Mammary epithelial cell (primary cell): ENCODE measurements at regions not wholly inside any gene's neighbourhood (a gene's known extent, or its start where the extent isn't known, plus 50 kb on each side); places are given as distances from the start of the nearest gene placed in this dataset.

Source experiments
- CTCF ChIP-seq, 2 donors: IDR thresholded peaks in 1 of 2; conservative IDR thresholded peaks in 1 of 2; 2 replicates each; pipeline ENCODE4 v1.5.1; 2011 to 2012; ENCODE audit warnings: inconsistent platforms in 2 of 2, low read length in 2 of 2, mild to moderate bottlenecking in 2 of 2, control low read depth in 1 of 2, low read depth in 1 of 2; ENCODE audit not compliant: insufficient read depth in 1 of 2; ENCODE audit errors: extremely low read depth in 1 of 2
- EZH2 ChIP-seq: IDR thresholded peaks from 2 replicates; pipeline ENCODE4 v1.6.1; 2012; ENCODE audit warnings: low read length, inconsistent platforms, borderline replicate concordance

- TF ChIP-seq CTCF (conservative IDR thresholded peaks at IDR 0.05 in 1 of 2, IDR thresholded peaks at IDR 0.05 in 1 of 2; ENCODE audit: extremely low read depth in 1 of 2, insufficient read depth in 1 of 2, low read depth in 1 of 2, low read length in 2 of 2), result no peak
- TF ChIP-seq EZH2, result no peak
Measured at GRCh38 chr2:66733364-66733999, 298.6 kb downstream of the MEIS1 start.
